Mammary epithelial cell (primary cell): ENCODE measurements at regions not wholly inside any gene's neighbourhood (a gene's known extent, or its start where the extent isn't known, plus 50 kb on each side); places are given as distances from the start of the nearest gene placed in this dataset.
"Not testable (repeated sequence)": the region's sequence is repeated elsewhere in the genome, so short reads cannot be mapped to it uniquely, and the experiment has no call there.

Experiments
- EZH2 ChIP-seq: IDR thresholded peaks from 2 replicates; pipeline ENCODE4 v1.6.1; 2012; ENCODE audit warnings: low read length, inconsistent platforms, borderline replicate concordance
- TF ChIP-seq, protein P1 (sequence below), 2 donors: IDR thresholded peaks in 1 of 2; conservative IDR thresholded peaks in 1 of 2; 2 replicates each; pipeline ENCODE4 v1.5.1; 2011 to 2012; ENCODE audit warnings: inconsistent platforms in 2 of 2, low read length in 2 of 2, mild to moderate bottlenecking in 2 of 2, control low read depth in 1 of 2, low read depth in 1 of 2; ENCODE audit not compliant: insufficient read depth in 1 of 2; ENCODE audit errors: extremely low read depth in 1 of 2

DNA sequence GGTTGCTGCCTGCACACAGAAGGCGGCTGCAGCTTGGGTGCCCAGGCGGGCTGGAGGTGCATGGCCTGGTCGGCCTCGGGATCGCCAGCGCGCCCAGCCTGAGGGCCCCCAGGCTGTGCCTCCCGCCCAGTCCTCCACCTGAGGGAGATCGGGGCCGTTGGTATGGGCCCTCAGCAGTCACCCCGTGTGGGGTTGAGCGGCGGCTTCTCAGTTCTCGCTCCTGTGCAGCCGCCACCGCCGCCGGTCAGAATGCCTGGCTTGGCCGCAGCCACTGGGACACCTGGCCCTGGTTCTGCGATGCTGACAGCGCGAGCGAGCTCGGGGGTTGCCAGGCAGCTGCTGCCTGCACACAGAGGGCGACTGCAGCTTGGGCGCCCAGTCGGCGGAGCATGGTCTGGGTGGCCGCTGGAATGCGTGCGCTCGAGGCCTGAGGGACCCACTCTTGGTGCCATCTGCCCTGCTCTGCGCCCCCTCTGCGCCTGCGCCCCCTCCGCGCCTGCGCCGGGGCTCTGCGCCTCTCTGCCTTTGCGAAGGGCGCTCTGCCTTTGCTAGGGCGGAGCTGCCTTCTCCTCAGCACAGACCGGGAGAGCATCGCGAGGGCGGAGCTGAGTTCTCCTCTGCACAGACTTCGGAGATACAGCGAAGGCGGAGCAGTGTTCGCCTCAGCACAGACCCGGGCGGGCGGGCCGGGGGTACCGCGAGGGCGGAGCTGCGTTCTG is 84.6 kb upstream of the ZNG1F start:
- TF ChIP-seq, protein P1, sequence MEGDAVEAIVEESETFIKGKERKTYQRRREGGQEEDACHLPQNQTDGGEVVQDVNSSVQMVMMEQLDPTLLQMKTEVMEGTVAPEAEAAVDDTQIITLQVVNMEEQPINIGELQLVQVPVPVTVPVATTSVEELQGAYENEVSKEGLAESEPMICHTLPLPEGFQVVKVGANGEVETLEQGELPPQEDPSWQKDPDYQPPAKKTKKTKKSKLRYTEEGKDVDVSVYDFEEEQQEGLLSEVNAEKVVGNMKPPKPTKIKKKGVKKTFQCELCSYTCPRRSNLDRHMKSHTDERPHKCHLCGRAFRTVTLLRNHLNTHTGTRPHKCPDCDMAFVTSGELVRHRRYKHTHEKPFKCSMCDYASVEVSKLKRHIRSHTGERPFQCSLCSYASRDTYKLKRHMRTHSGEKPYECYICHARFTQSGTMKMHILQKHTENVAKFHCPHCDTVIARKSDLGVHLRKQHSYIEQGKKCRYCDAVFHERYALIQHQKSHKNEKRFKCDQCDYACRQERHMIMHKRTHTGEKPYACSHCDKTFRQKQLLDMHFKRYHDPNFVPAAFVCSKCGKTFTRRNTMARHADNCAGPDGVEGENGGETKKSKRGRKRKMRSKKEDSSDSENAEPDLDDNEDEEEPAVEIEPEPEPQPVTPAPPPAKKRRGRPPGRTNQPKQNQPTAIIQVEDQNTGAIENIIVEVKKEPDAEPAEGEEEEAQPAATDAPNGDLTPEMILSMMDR (conservative IDR thresholded peaks at IDR 0.05 in 1 of 2, IDR thresholded peaks at IDR 0.05 in 1 of 2; ENCODE audit: extremely low read depth in 1 of 2, insufficient read depth in 1 of 2, low read depth in 1 of 2, low read length in 2 of 2), result not testable (repeated sequence)
- TF ChIP-seq EZH2, result not testable (repeated sequence)
